ENCODE measurements at regions not wholly inside any gene's neighbourhood (a gene's known extent, or its start where the extent isn't known, plus 50 kb on each side); places are given as distances from the start of the nearest gene placed in this dataset.
A peak's percentile ranks its signal among the peaks of the same experiment; 100 is the strongest.

DNA sequence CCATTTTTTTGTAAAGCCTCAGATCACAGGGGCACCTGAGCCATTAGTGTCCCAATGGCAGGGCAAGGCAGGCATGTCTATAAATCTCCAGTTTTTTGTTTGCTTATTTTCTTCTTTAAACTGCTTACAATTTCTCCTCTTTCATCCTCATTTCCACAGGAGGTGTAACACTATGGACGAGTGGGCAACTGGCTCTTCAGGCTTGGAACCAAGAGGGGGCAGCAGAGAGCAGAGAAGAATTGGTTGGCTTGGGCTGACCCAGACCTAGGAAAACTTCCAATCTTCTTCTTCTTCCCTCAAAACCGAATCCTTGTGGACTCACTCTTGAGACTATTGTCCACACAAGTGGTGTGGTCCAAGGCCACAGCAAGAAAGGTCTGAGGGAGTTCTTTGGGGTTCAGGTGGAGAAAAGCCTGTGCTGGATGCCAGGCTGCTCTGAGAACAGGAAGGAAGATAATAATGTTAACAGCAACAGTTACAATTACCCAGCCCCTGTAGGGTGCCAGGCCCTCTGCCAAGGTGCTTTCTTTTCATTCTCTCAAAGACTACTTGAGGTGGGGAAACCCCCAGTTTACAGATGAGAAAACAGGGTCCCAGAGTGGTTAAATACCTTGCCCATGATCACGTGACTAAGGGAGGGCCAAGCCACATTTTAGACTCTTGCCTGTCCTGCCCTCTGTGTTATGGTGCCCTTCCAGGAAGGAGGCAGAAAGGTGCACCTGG, 70.7 kb upstream of the E2F8 start:
- H3K56ac ChIP-seq (ENCODE audit: extremely low read depth, insufficient read depth, low read length): no peak overlapping the region
- no peaks in the 10 kb centered on the region for H4K20me1 ChIP-seq (ENCODE audit: insufficient read depth, low read length)
- H3K18ac ChIP-seq (ENCODE audit: low read depth, low read length): no peak overlapping the region
- H4K91ac ChIP-seq (ENCODE audit: insufficient read depth, low read depth, low read length): no peak overlapping the region
- ATAC-seq (ENCODE audit: low read depth) (peak; percentile 100), DNase-seq (peak; percentile 50)
- TF ChIP-seq RAD21 (IDR thresholded peaks at IDR 0.05; ENCODE audit: low read length) (peak; percentile 83), NFE2L2 (IDR thresholded peaks at IDR 0.05; ENCODE audit: low read depth, low read length) (no peak), FOS (IDR thresholded peaks at IDR 0.05; ENCODE audit: low read depth, low read length) (no peak), SMC3 (IDR thresholded peaks at IDR 0.05; ENCODE audit: low read depth, low read length) (peak; percentile 89), RCOR1 (IDR thresholded peaks at IDR 0.05; ENCODE audit: insufficient replicate concordance, low read length) (no peak)
- TF ChIP-seq, protein P1, sequence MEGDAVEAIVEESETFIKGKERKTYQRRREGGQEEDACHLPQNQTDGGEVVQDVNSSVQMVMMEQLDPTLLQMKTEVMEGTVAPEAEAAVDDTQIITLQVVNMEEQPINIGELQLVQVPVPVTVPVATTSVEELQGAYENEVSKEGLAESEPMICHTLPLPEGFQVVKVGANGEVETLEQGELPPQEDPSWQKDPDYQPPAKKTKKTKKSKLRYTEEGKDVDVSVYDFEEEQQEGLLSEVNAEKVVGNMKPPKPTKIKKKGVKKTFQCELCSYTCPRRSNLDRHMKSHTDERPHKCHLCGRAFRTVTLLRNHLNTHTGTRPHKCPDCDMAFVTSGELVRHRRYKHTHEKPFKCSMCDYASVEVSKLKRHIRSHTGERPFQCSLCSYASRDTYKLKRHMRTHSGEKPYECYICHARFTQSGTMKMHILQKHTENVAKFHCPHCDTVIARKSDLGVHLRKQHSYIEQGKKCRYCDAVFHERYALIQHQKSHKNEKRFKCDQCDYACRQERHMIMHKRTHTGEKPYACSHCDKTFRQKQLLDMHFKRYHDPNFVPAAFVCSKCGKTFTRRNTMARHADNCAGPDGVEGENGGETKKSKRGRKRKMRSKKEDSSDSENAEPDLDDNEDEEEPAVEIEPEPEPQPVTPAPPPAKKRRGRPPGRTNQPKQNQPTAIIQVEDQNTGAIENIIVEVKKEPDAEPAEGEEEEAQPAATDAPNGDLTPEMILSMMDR (conservative IDR thresholded peaks at IDR 0.05; ENCODE audit: low read depth, low read length): peak; percentile 88
- H3K4me1 ChIP-seq (ENCODE audit: control insufficient read depth, insufficient read depth, low read length): no peaks in the 10 kb centered on the region
- ChIA-PET CTCF (interaction anchor here (1.3 kb wide), 1 partner anchor 252 kb away, joined by 3 read pairs; no protein-coding TSS in a partner anchor), POLR2A (ENCODE audit: unreplicated experiment) (no interaction called here)
- no peak overlapping the region for H2BK20ac ChIP-seq (ENCODE audit: low read depth, low read length)
- H3K36me3 ChIP-seq (ENCODE audit: control insufficient read depth, insufficient read depth, low read length): no peaks in the 10 kb centered on the region
- H2AK5ac ChIP-seq (ENCODE audit: low read depth, low read length): no peak overlapping the region
- dilution Hi-C loops (cut with HindIII; ENCODE audit: low sequenced_read_pairs, unreplicated experiment): no loop called here
- H3K14ac ChIP-seq (replicated peaks; ENCODE audit: low read depth, low read length): no peak overlapping the region
- no peaks in the 10 kb centered on the region for H3K9me3 ChIP-seq (ENCODE audit: control insufficient read depth, insufficient read depth, low read length)
- no peaks in the 10 kb centered on the region for H3K79me1 ChIP-seq (ENCODE audit: low read depth in 1 of 2, low read length in 2 of 2)
- no peak overlapping the region for H3K4me3 ChIP-seq (ENCODE audit: insufficient read depth, low read depth, low read length)
- H3K23ac ChIP-seq (ENCODE audit: low read depth, low read length): no peak overlapping the region
- no peak overlapping the region for H2BK15ac ChIP-seq (ENCODE audit: low read depth, low read length)
- H3K27me3 ChIP-seq (ENCODE audit: control insufficient read depth, insufficient read depth, low read length): peaks cover 45% of the 10 kb centered on the region
- no peaks in the 10 kb centered on the region for H3K9me1 ChIP-seq (ENCODE audit: insufficient read depth, low read length)
- no peak overlapping the region for H4K5ac ChIP-seq (ENCODE audit: low read depth, low read length)
- no peak overlapping the region for H2BK5ac ChIP-seq (ENCODE audit: low read depth, low read length, poor library complexity, severe bottlenecking)
- no peak overlapping the region for H4K8ac ChIP-seq (ENCODE audit: low read depth in 2 of 2, low read length in 2 of 2)
- intact Hi-C loops (cut with micrococcal nuclease): loop anchor here (1.0 to 10.0 kb wide), 4 partner anchors 239 to 593 kb away; no protein-coding TSS in a partner anchor
- no peak overlapping the region for H2AFZ ChIP-seq (replicated peaks; ENCODE audit: low read length, poor library complexity)
- in situ Hi-C loops (cut with MboI; ENCODE audit: low sequenced_read_pairs): loop anchor here (10.0 to 25.0 kb wide), 3 partner anchors 433 to 826 kb away; no protein-coding TSS in a partner anchor
- no peak overlapping the region for H3K9ac ChIP-seq (ENCODE audit: low read depth, low read length)
- H3K27ac ChIP-seq (ENCODE audit: insufficient read depth, low read length): no peak overlapping the region
- BruUV-seq (replicated peaks): no TSS peak
- H3K4ac ChIP-seq (ENCODE audit: low read depth, low read length): no peak overlapping the region
- no peak overlapping the region for H2BK120ac ChIP-seq (ENCODE audit: low read depth, low read length)
- no peak overlapping the region for H2AK9ac ChIP-seq (replicated peaks; ENCODE audit: low read depth, low read length, poor library complexity)
- no peak overlapping the region for H3K4me2 ChIP-seq (ENCODE audit: low read depth, low read length)
- no CpG with 5 or more reads among the region's 3 CpGs for whole genome bisulfite sequencing, 2 experiments (ENCODE audit: extremely low coverage in 2 of 2, insufficient read length in 1 of 2)
